HG02759 (cell line): ENCODE measurements at regions not wholly inside any gene's neighbourhood (a gene's known extent, or its start where the extent isn't known, plus 50 kb on each side); places are given as distances from the start of the nearest gene placed in this dataset.

Experiments
- ATAC-seq: cut with Tn5 transposase; IDR thresholded peaks from one replicate; pipeline ENCODE4 v1.9.1; 2021; ENCODE audit warnings: mild to moderate bottlenecking, moderate library complexity; ENCODE audit not compliant: unreplicated experiment

DNA sequence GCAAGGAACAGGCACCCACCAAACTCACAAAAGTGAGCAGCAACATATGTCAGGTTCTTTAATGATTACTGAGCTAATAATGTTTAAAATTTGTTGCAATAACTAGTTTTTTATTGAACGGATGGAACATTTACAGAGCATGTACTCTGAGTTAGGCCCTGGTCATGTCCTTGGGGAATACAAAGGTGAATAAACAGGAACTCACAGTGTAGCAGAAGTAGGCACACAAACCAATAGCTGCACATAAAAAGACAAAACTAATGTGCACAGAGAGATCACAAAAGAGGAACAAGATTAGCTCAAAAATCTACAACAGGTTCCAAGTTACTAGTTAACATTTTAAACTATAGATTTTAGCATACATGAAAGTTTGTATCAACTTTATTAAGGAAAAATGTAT is 505.3 kb upstream of the PPP2R3A start:
- no peak for ATAC-seq

DNA sequence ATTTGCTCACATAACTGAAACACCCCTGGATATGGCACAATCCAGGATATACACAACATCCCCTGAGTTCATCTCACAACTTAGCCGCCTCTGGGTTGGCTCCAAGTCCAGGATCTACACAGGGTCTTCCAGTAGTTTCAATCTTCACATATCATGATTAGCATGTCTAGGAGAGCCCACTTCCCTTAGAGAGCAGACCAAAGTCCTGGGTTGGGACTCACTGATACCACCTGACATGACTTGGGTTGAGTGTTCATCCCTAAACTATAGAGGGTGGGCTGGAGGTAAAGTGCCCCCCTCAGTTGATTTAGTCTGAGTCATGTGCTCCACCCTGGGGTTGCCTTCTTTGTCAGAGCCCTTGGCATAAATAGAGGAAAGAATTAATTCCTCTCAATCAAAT is 493.6 kb upstream of the PPP2R3A start:
- no peak for ATAC-seq

DNA sequence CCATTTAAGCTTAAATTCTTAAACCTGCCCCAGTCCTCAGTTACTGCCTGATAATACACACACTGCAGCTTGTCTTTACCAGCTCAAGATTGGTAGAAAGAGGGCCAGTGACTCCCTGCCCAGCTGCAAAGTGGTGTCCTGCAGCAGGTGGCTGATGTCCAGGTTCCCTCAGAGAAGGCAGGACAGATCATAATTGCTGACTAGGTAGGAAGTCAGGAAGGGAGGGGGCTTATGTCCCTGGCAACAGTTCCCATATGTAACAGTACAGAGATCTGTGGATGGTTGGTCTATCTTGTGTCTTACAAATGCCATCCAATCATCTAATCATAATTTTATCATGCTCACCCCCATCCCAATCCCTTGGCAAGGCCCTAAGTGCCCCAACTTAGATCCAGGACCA is 492.1 kb upstream of the PPP2R3A start:
- ATAC-seq, result no peak

DNA sequence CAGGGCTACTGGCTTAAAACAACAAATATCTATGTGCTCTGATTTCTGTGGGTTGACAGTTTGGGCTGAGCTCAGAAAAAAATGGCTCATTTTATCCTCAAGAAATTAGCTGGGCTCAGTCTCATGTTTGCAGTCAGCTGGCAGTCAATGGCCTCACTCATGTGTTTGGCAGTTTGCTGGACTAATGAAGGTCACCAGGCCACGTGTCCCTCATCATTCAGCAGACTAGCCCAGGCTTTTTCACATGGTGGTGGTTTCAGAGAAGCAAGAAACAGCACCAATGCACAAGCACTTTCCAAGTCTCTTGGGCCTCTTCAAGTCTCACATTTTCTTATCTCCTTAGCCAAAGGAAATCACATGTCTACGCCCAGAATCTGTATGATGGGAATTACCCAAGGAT is 478.3 kb upstream of the PPP2R3A start:
- no peak for ATAC-seq

DNA sequence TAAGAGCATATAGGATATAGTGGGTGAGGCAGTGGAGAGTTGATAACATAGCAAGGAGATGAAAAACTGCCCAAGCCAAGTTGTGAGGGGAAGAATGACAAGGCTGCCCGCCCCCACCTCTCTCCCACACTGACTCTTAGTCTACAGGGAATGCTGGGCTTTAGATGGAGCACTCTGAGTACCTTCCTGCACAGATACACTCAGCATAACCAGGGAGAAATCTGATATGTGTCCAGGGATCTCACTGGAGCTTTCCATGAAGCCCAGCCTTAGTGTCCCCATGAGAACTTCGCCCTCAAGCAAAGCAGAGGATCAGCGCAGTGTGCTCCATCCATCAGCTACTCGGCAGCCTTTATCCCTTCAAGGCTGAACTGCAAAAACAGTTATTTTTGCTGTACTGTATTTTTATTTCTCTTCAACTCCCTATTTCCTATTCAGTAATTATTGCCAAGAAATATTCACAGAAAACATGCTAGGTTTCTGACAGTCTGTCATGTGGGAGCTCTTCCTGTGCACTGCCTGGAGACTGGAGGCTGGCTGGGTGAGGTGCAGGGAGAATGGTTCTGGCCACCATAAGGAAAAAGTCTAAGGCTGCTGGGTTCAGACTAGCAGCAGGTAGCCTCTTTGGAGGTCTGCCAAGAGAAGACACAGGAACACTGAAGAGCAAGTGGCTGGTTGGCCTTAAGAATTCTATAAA is 475.2 kb upstream of the PPP2R3A start:
- no peak for ATAC-seq

DNA sequence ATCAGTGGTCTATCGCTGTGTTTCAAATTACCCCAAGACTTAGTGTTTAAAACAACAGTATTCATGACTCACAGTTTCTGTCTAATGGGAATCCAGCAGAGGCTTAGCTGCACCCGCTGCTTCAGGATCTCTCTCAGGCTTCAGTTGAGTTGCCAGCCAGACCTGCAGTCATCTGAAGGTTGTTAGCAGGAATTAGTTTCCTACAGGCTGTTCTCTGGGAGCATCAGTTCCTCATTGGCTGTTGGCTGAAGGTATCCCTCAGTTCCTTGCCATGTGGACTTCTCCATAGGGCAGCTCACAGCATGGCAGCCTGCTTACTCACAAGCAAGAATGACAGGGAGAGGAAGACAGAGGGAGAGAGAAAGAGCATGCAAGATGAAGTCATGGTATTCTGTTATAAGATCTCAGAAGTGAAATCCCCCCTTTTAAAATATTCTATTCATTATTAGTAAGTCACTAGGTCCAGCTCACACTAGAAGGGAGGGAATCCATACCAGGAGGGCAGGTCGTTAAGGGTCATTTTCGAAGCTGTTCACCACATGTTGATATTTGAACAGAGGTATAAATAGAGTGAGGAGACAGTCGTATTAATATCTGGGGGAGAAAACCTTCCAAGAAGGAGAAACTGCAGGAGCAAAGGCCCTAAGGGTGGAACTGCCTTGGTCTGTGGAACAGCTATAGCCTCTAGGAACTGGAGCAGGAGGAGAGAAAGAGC is 473.9 kb upstream of the PPP2R3A start:
- no peak for ATAC-seq

DNA sequence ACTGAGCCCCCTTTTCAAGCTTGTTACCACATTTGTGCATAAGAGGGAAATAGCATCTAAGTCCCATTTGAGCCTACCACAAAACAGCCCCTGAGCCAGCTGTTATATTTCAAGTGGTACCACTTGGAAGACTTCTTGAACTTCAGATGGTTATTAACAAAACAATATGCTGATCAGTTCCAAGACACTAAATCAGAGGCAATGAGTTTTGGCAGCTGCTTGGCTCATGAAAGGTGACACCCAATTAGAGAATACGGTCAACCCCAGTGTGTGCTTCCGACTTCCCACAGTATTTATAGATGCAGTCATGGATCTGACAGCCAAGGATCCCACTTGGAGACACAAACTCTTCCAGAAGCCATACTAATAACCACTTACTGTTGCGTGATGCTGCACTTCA is 469.6 kb upstream of the PPP2R3A start:
- no peak for ATAC-seq

DNA sequence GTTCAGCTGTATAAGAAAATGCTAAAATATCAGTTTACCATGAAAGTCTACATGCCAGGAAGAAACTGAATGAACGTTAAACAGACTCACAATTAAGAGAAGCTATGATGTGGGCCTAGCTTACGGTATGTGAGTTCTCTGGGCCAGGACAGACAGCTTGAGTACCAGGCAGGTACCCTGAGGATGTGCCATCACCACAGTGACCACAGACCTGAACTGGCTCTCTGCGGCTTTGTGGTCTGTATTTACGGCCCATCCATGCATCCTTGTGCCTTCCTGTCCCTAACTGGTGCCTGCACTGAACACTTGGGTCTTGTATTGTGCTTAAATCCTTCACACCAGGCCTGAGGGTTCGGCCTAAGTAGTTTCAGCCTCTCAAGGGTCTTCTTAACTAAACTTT is 467.5 kb upstream of the PPP2R3A start:
- ATAC-seq, result no peak

DNA sequence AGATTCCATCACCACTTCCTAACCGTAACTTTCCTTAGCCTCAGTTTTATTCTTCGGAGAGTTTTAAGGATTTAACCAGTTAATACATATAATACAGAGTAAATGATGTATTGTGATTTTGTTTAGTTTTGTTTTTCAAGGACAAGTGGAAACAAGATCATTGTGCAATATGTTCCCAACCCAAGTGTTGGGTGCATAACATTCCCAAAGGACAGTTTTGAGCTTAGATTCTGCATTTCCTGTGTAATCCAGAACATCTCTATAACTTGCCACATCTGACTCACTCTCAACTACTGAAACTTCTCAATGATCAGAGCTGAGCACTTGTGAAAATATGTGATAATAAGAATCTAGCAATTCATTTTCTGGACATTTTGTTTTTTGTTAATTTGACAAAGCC is 466.1 kb upstream of the PPP2R3A start:
- no peak for ATAC-seq

DNA sequence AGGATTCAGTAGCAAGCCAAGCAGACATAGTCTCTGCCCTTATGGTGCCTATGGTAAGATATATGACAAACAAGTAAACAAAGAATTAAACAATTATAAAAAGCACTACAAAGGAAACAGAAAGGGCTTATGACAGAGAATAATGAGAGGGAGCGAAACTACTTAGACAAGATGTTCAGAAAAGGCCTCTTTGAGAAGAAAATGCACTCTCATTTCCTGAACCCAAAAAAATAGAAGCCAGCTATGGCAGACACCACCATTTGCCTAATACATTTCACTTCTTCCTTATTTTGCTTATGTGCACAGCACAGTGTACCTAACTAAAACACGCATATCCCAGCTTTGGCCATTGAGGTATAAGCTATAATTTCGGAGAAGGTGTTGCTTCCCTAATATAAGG is 465.5 kb upstream of the PPP2R3A start:
- ATAC-seq, result no peak

DNA sequence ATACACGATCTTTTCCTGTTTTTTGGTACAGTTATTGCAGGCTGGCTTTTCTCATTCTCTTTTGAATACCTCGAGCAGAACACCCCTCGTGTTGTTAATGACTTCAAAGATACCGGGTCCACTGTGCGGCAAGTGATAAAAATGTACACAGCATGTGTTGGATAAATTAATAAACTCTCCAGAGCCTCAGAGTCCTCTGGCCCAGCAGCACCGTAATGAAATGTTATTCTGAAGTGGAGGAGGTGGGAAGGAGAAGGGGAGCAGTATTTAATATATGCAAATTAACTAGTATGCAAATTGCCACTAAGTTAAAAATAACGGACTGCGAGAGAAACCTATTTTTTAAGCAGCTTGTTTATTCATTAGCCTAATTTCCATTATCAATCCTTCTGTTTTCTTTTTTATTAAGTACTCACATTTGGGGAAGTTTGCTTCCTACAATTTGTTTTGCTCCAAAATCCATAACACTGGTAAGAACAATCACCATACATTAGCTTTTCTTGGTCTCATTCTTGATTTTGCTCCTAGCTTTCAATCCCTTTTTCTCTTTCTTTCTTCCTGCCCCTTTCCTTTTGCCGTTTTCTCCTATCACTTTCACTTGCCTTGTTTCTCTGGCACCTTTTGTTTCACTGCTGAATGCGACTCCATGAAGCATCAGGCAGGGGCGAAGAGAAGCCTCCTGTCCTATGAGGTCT is 462.3 kb upstream of the PPP2R3A start:
- ATAC-seq, result no peak

DNA sequence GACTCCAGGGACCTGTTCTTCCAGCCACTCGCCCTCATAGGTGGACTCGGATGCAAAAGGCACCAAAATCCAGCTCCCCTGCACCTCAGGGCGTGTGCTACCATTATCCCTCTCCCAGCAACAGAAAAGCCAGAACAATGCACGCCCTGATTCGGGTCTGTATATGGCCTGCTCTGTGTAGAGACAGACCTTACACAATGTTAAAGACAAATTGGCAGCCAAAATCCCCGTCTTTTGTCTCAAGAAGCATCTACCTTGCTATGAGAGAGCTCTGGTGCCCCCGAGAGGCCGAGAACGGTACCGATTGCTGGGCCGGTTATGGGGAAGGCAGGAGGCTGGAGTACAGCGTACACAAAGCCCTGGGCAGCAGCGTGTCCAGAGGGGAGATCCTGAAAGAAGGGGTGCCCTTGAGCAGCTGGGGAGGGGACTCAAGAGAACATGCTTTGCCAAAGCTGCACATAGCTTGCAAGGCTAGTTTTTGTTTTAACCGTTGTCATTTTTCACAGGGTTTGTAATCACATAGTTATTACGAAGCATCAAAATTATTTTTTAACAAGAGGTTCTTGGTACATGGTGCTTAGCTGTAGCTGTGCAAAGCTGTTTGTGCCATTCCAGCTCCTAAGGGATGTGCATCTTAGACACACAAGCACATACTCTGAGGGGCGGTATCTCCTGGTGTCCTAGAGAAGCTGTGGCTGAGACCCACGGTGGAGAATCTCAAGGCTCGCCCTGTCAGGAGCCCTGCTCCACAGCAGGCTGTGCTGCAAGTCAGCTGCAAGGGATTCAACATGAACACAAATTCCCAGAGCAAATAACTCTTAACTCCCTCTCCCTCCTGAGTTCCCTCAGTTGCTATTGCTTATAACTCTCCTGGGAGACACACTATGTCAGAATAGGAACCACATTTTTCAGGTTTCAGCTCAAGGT is 461.5 kb upstream of the PPP2R3A start:
- peak; percentile 84 for ATAC-seq

DNA sequence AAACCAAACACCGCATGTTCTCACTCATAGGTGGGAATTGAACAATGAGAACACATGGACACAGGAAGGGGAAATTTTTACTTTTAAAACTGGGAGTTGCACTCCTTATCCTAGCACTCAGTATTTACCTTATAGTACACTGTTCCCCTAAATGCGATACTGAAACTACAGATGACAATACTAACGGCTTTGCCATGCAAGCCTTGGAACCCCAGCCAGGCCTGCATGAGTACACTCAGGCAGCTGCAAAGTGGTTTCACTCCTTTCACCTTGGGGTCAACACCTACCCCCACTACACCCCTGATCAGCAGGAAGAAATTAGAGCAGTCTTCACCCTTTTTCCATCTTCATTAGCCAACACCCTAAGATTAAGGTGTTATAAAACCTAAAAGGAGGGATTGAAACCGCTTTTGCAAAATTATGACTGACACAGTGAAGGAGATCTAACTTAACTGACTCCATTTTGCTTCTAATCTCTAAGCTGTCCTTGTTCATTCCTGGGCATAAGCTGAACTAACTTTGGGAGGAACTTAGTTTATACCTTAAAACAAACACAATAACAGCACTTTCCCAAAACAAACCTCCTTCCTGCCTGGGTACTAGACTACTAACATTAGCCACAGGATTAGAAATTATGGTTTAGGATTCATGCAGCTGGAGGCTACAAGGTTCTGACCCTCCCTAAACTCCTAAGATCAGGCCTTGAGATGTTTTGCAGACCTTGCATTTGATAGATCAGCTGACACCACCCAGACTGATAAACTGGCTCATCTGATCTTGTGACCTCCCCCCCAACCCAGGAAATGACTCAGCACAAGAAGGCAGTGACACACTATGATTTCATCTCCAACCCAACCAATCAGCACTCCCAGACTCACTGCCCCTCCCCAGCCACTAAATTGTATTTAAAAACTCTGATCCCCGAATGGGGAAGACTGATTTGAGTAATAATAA is 452.1 kb upstream of the PPP2R3A start:
- no peak for ATAC-seq

DNA sequence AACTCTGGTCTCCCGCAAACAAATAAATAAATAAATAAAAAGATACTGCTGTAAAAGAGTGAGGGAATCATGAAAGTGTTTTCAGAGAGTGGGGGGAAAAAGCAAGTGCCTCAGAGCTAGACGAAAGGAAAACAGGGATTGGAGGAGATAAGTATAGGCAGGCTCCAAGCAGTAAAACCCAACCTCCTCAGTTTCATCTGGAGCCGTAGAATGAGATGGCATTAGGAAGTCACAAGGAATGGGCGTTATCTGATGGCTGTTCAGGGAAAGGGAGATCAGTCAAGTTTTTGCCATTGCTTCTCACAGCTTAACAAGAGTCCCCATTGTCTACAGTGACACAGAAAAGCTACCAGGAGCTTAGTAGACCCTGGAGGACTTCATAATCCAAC is 451.5 kb upstream of the PPP2R3A start:
- no peak for ATAC-seq

DNA sequence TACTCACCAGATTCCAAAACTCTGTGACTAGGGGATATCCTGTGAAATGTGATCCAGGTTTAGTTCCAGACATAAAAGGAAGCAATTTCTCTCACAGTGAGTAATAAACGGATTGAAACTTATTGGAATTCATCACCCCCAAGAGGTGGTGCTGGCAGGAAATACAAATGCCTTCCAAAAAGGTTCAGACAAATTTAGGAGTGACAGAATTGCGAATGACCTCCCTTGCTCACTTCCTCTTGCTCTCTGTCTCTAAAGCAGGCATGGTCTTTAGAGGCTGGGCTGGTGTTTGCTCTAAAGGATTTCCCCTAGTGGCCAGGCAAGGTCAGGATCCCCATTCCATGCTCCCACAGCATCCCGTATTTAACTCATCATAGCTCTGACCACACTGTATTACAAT is 449.4 kb upstream of the PPP2R3A start:
- ATAC-seq, result no peak

DNA sequence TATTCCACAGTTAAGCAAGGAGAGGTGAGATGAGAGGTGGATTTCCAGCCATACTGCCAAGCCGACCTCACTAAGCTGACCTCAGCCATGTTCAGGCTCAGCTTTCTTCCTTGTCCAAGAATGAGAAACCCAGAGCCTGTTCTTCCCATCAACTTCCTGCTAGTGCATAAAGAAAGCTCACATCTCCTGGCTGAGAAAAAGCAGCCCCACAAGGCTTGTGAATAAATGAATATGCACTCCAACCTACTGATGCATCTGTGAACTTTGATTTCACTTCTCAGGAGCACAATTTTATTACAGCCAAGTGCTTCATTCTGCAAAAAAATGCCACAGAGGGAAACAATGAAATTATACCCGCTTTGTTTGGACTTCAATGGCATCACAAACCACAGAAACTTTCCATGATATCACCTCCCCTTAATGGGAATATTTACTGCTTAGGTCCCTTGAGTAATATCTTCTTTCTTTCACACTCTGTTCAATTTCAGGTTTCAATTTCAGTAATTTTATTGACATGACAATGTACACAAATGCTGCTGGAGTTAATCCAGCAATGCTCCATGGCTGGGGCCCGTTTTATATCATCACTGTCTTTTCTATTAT is 437.0 kb upstream of the PPP2R3A start:
- ATAC-seq, result no peak

DNA sequence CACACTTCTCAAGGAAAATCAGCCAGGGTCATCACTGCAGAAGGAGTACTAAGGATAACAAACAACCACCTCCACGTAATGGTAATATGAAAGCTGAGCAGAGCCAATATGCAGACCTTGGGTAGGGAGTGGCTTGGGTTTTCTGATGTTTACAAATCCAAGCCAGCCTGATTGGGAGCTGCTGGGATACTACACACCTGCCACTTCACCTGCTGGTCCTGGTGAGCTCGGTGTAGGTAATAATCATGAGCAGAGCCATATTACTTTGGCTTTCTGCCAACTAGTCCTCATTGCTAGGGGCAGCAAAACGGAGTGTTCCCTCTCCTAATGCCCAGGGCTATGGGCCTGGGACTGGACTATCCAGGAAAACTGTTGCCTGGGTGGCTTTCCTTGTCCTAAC is 433.5 kb upstream of the PPP2R3A start:
- no peak for ATAC-seq

DNA sequence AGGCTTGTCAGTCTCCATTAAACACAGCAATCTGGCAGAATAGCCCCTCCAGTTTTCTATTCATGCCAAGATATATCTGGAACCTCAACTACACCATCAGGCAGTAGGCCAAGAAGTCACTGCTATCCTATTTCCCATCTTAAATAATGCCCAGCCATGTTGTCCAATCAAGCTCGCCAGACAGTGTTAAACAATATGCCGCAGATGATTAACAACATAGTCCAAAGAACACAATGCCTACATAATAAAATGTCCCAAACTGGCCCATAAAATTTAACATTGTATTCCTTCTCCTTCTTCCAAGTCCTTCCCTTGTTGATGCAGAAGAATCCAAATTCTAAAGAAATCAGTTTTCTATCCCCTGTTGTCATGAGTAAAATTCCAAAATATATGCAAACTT is 427.4 kb upstream of the PPP2R3A start:
- ATAC-seq, result no peak

DNA sequence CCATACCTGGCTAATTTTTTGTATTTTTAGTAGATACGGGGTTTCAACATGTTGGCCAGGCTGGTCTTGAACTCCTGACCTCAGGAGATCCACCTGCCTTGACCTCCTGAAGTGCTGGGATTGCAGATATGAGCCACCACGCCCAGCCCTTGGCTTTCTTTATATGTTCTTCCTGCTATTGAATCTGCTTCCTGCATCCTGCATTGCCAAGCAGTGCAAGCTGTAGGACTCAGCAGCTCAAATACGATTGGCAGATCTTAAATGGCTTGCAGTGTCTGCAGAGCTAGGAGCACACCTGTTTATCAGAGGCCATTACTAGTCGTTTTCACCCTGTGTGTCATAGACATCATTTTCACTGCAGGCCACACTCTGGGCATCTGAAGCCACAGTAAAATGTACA is 426.2 kb upstream of the PPP2R3A start:
- ATAC-seq, result no peak

DNA sequence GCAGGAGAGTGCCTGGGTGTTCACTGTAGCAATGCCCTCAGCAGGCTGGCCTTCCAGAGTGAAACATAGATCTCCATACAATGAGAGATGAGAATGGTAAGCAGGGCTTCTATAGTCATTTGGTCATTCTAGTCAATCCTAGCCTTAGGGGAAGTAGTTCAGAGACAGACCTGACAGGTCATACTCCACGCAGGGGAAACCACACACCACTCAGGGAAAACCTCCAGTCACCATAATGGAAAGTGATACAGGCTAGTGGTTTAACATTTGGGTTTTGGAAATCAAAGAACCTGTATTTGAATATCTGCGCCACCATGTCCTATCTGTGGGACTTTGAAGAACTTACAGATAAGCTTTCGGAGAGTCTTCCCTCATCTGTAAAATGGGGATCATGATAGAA is 425.7 kb upstream of the PPP2R3A start:
- no peak for ATAC-seq
